Stimulated activated CD8-positive, alpha-beta memory T cell treated with anti-CD3 and anti-CD28 coated beads, Interleukin-15, amount 100 ng/mL, for 48 hours (primary cell): ENCODE measurements at regions not wholly inside any gene's neighbourhood (a gene's known extent, or its start where the extent isn't known, plus 50 kb on each side); places are given as distances from the start of the nearest gene placed in this dataset.

Experiments used
- DNase-seq, 2 donors: peaks; one replicate each; pipeline ENCODE4 v3.0.0-alpha.2; 2020; ENCODE audit warnings: low read depth in 2 of 2

GRCh38 chr12:14275111-14275510, 90.4 kb upstream of the ATF7IP start:
- no peak for DNase-seq

- DNase-seq: no peak
These were observed 89.6 kb upstream of the ATF7IP start for GRCh38 chr12:14275886-14276285.

- DNase-seq: no peak
These were observed 87.1 kb upstream of the ATF7IP start for GRCh38 chr12:14278294-14278953.

- DNase-seq: no peak
These were observed 85.6 kb upstream of the ATF7IP start for GRCh38 chr12:14279845-14280244.

- no peak for DNase-seq
These were observed 84.6 kb upstream of the ATF7IP start for GRCh38 chr12:14280921-14281320.

- no peak for DNase-seq
These were observed 83.9 kb upstream of the ATF7IP start for GRCh38 chr12:14281539-14281938.

- no peak for DNase-seq
These were observed 81.9 kb upstream of the ATF7IP start for GRCh38 chr12:14283489-14284144.

GRCh38 chr12:14284184-14284722, 81.2 kb upstream of the ATF7IP start:
- DNase-seq: no peak

- no peak for DNase-seq
These were observed 75.9 kb upstream of the ATF7IP start for GRCh38 chr12:14289601-14290000.

- no peak for DNase-seq
These were observed 74.5 kb upstream of the ATF7IP start for GRCh38 chr12:14290951-14291350.

GRCh38 chr12:14303661-14304155, 61.8 kb upstream of the ATF7IP start:
- no peak for DNase-seq

- no peak for DNase-seq
These were observed 58.5 kb upstream of the ATF7IP start for GRCh38 chr12:14307004-14307403.

- no peak for DNase-seq
These were observed 57.0 kb upstream of the ATF7IP start for GRCh38 chr12:14308516-14308915.

- no peak for DNase-seq
These were observed 54.6 kb upstream of the ATF7IP start for GRCh38 chr12:14310866-14311265.

- no peak for DNase-seq
These were observed 51.9 kb upstream of the ATF7IP start for GRCh38 chr12:14313379-14314138.

GRCh38 chr12:14314801-14315200, 50.7 kb upstream of the ATF7IP start:
- DNase-seq: no peak

- no peak for DNase-seq
These were observed 50.0 kb upstream of the ATF7IP start for GRCh38 chr12:14315501-14315900.
